HG03565 (cell line): ENCODE measurements at regions not wholly inside any gene's neighbourhood (a gene's known extent, or its start where the extent isn't known, plus 50 kb on each side); places are given as distances from the start of the nearest gene placed in this dataset.
A peak's percentile ranks its signal among the peaks of the same experiment; 100 is the strongest.
"Not testable (repeated sequence)": the region's sequence is repeated elsewhere in the genome, so short reads cannot be mapped to it uniquely, and the experiment has no call there.

Experiments used
- ATAC-seq: cut with Tn5 transposase; IDR thresholded peaks from one replicate; pipeline ENCODE4 v1.9.1; 2021; ENCODE audit warnings: mild to moderate bottlenecking, moderate library complexity; ENCODE audit not compliant: unreplicated experiment

GRCh38 chr5:157999696-158000095, 140.8 kb upstream of the CLINT1 start:
- ATAC-seq = no peak

- no peak for ATAC-seq
Measured at GRCh38 chr5:157997991-157998504, 139.1 kb upstream of the CLINT1 start.

GRCh38 chr5:157994906-157995519, 136.1 kb upstream of the CLINT1 start:
- peak; percentile 65 for ATAC-seq

- no peak for ATAC-seq
Measured at GRCh38 chr5:157993986-157994691, 135.2 kb upstream of the CLINT1 start.

- ATAC-seq = no peak
Measured at GRCh38 chr5:157993201-157993600, 134.3 kb upstream of the CLINT1 start.

GRCh38 chr5:157990583-157991181, 131.7 kb upstream of the CLINT1 start:
- ATAC-seq = no peak

GRCh38 chr5:157989296-157989695, 130.4 kb upstream of the CLINT1 start:
- ATAC-seq = no peak

- no peak for ATAC-seq
Measured at GRCh38 chr5:157987259-157987658, 128.3 kb upstream of the CLINT1 start.

- ATAC-seq = no peak
Measured at GRCh38 chr5:157986431-157986990, 127.6 kb upstream of the CLINT1 start.

GRCh38 chr5:157984611-157985010, 125.7 kb upstream of the CLINT1 start:
- ATAC-seq = no peak

- no peak for ATAC-seq
Measured at GRCh38 chr5:157983906-157984551, 125.1 kb upstream of the CLINT1 start.

- no peak for ATAC-seq
Measured at GRCh38 chr5:157978061-157978460, 119.1 kb upstream of the CLINT1 start.

GRCh38 chr5:157976429-157976828, 117.5 kb upstream of the CLINT1 start:
- ATAC-seq = no peak

- ATAC-seq = no peak
Measured at GRCh38 chr5:157972579-157972978, 113.6 kb upstream of the CLINT1 start.

GRCh38 chr5:157971571-157972216, 112.7 kb upstream of the CLINT1 start:
- no peak for ATAC-seq

- ATAC-seq = not testable (repeated sequence)
Measured at GRCh38 chr5:157968570-157968969, 109.6 kb upstream of the CLINT1 start.

GRCh38 chr5:157965989-157966388, 107.0 kb upstream of the CLINT1 start:
- ATAC-seq = no peak

- ATAC-seq = no peak
Measured at GRCh38 chr5:157965040-157965678, 106.2 kb upstream of the CLINT1 start.

GRCh38 chr5:157963761-157964160, 104.8 kb upstream of the CLINT1 start:
- no peak for ATAC-seq

- ATAC-seq = no peak
Measured at GRCh38 chr5:157963244-157963643, 104.3 kb upstream of the CLINT1 start.
